22Rv1 (cell line): ENCODE measurements at regions not wholly inside any gene's neighbourhood (a gene's known extent, or its start where the extent isn't known, plus 50 kb on each side); places are given as distances from the start of the nearest gene placed in this dataset.

Experiments used
- H3K27ac ChIP-seq: fragments of 450-650 bp; 2 replicates; pipeline ENCODE4 v1.5.1; 2017
- ZFX ChIP-seq: fragments of 450-650 bp; IDR thresholded peaks from 2 replicates; pipeline ENCODE4 v1.6.1; 2017; ENCODE audit warnings: antibody characterized with exemption, borderline replicate concordance
- TF ChIP-seq, protein P1 (sequence below): fragments of 450-650 bp; IDR thresholded peaks from 2 replicates; pipeline ENCODE4 v1.5.1; 2017; ENCODE audit warnings: mild to moderate bottlenecking

DNA sequence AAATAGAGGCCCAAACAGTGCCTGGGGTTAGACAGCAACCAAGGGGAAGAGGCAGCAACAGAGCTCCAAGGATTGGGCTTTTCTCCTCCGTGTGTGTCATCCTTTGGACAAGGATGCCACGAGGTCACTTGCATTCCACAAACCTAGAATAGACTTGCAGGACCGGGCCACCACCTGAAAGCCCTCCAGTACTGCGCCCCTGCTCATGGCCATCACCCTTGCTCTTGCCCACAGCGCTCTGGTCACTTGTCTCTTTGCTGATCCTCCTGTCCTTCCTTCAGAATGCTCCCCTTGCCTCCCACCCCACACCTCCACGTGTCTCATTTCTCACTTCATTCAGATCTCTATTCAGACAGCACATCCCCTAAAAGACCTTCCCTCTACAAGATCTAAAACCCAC is 247.4 kb downstream of the MATN1 start:
- no peak for TF ChIP-seq ZFX
- TF ChIP-seq, protein P1, sequence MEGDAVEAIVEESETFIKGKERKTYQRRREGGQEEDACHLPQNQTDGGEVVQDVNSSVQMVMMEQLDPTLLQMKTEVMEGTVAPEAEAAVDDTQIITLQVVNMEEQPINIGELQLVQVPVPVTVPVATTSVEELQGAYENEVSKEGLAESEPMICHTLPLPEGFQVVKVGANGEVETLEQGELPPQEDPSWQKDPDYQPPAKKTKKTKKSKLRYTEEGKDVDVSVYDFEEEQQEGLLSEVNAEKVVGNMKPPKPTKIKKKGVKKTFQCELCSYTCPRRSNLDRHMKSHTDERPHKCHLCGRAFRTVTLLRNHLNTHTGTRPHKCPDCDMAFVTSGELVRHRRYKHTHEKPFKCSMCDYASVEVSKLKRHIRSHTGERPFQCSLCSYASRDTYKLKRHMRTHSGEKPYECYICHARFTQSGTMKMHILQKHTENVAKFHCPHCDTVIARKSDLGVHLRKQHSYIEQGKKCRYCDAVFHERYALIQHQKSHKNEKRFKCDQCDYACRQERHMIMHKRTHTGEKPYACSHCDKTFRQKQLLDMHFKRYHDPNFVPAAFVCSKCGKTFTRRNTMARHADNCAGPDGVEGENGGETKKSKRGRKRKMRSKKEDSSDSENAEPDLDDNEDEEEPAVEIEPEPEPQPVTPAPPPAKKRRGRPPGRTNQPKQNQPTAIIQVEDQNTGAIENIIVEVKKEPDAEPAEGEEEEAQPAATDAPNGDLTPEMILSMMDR: no peak
- H3K27ac ChIP-seq: no peak overlapping the region

DNA sequence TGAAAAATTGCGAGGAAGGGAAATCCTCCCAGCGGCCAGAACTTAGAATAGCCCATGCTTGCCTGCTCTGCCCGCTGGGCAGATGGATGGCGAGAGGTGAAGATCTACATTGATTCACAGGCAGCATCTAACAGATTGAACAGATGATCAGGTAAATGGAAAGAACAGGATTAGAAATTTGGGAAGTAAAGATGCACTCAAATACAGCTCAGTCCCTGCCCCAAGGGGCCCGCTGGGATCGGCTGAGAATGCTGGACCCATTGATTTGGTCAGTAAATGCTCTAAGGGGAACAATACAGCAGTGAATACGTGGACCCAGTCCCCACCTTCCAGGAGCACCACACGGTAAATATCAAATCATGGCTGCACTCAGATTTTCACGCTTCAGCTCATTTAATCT is 248.2 kb downstream of the MATN1 start:
- no peak overlapping the region for H3K27ac ChIP-seq
- no peak for TF ChIP-seq ZFX
- TF ChIP-seq, protein P1: no peak

DNA sequence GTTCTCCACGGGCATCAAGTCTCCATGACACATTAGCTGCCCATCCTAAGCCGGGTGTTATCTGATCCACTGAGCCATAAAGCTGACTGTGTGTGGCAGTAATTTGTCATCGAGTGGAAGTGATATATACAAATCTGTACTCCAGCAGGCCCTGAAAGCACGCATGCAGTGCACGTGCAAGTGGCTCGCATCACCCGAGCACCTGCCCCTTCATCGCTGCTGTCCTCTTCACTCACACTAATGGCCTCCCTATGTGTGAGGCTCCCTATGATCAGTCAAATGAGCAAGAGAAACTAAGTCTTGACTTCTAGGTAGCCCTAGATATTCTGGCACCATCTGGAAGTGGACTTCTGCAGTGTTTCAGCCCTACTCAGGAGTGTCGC is 248.6 kb downstream of the MATN1 start:
- H3K27ac ChIP-seq: no peak overlapping the region
- TF ChIP-seq, protein P1: no peak
- no peak for TF ChIP-seq ZFX

DNA sequence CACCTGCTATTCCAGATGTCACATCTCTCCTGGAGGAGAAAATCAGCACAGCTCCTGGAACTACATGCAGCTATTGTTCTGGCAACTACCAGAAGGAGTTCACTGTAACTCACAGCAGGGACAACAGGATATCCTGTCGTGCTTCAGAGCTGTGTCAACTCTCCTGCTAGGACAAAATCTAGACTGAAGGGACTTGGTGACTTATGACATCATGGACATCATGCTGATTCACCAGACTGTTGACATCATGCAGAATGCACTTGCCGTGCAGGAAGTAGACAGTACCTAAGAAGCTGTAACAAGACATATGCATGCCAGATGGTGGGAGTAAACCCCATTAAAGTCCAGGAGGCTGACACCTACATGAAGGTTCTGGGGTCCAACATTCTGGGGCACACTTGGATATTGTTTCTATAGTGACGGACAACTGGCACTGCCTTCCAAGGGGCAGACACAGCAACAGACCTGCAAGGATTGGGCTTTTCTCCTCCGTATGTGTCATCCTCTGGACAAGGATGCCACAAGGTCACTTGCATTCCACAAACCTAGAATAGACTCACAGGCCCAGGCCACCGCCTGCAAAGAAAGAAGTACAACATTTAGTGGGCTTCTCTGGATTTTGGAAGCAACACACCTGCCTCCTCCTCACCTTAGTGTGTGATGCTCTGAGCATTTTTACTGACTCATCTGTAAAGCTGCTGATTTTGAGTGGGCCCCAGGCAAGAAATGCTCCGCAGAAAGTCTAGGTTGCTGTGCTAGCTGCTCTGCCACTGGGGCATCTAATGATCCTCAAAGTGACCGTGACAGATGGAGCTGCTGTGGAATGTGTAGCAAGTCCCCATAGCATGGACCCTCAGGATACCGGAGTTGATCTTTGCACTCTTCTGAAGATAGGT is 249.2 kb downstream of the MATN1 start:
- TF ChIP-seq, protein P1: no peak
- TF ChIP-seq ZFX: no peak
- no peak overlapping the region for H3K27ac ChIP-seq

DNA sequence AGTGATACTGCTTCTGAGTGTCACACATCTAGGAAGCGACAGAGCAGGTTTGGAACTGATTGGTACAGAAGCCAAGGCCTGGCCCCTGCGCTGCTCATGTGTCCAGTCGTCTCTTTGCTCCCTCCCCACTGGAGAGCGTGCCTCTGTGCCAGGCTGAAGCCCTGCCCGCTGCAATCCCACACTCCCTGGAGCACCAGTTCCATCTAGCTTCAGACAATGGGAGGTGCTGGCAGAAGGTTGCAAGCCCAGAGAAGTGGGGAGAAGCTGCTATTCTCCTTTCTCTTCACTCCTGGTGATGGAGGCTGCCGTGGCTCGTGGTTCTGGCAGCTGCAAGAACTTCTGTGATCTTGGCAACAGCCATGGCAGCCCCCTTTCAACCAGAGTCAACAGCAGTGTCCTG is 250.9 kb downstream of the MATN1 start:
- no peak for TF ChIP-seq ZFX
- TF ChIP-seq, protein P1: no peak

DNA sequence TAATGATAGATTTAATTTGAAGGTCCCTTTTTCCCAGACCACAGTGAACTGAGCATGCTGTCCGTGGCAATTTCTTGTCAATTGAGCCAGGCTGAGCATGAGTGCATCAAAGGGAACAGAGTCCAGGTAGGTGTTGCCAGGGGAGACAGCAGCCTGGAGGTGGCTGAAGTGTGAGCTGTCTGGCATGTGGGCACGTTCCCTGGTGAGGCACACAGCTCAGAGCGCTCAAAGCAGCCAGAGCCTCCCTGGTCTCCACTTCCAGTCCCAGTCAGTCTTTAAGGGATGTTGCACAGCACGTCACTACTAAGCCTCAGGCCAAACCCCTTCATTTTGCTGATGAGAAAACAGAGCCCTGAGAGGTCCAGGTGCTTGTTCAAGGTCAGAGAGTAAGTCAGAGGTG is 251.4 kb downstream of the MATN1 start:
- TF ChIP-seq, protein P1: no peak
- H3K27ac ChIP-seq: no peak overlapping the region

More for the DNA sequence above, 250.9 kb downstream of the MATN1 start:
- no peak overlapping the region for H3K27ac ChIP-seq

DNA sequence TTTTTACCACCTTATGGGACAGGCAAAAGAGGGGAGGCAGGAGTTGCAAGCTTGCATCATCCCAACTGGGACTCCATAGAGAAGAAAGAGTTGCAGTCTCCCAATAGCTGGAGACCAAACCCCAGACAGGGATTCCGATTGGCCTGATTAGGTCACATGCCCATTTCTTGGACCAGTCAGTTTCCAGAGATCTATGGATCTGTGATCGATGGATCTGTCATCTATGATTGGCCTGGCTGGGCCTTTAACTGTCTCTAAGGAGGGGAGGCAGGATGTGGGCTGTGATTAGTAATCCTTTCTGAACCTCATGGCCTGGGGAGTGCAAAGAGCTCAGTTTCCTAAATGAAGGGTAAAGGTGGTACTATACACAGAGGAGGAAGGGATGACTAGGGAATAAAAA is 252.1 kb downstream of the MATN1 start:
- TF ChIP-seq, protein P1: no peak
- TF ChIP-seq ZFX: no peak
- no peak overlapping the region for H3K27ac ChIP-seq
